GM12874 (cell line): ENCODE measurements at regions not wholly inside any gene's neighbourhood (a gene's known extent, or its start where the extent isn't known, plus 50 kb on each side); places are given as distances from the start of the nearest gene placed in this dataset.

Experiments
- TF ChIP-seq, protein P1 (sequence below): IDR thresholded peaks from 2 replicates; pipeline ENCODE4 v1.5.1; 2011; ENCODE audit warnings: low read depth, mild to moderate bottlenecking, control low read depth, low read length, moderate library complexity; ENCODE audit not compliant: insufficient read depth

DNA sequence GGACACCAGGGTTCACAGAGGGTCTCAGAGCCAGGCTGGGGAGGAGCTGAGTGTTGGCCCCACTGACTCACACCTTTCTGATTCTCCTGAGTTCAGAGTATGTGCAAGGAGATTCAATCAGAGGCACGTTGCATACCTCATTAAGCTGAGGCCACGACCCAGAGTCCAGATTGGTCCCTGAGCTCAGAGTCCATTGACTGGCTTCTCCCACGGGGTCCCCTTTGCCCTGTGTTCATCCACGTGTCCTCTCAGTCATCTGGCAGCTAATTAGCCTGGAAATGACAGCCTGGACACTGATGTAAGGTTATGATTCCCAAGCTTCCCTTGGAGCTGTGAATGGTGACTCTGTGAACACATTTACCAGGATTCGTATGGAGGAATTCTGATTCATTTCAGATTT lies 267.2 kb downstream of the SH3BP4 start:
- TF ChIP-seq, protein P1, sequence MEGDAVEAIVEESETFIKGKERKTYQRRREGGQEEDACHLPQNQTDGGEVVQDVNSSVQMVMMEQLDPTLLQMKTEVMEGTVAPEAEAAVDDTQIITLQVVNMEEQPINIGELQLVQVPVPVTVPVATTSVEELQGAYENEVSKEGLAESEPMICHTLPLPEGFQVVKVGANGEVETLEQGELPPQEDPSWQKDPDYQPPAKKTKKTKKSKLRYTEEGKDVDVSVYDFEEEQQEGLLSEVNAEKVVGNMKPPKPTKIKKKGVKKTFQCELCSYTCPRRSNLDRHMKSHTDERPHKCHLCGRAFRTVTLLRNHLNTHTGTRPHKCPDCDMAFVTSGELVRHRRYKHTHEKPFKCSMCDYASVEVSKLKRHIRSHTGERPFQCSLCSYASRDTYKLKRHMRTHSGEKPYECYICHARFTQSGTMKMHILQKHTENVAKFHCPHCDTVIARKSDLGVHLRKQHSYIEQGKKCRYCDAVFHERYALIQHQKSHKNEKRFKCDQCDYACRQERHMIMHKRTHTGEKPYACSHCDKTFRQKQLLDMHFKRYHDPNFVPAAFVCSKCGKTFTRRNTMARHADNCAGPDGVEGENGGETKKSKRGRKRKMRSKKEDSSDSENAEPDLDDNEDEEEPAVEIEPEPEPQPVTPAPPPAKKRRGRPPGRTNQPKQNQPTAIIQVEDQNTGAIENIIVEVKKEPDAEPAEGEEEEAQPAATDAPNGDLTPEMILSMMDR, result no peak

DNA sequence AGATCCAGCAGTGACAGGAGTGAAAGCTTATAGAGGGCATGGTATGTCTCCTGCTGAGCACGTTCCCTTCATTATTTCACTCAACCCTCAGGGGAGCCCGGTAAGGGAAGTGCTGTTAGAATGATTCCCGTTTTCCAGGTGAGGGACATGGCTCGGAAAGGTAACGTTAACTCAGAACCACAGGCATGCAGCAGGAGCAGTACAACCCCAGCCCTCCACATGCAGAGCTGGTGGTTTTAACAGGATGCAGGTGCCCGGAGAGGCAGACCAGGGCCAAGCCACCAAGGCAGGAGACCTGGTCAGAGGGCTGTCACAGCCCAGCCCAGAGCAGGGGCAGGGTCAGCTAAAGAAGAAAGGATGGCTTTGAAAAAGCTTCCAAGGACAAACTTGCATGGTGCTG lies 268.5 kb downstream of the SH3BP4 start:
- TF ChIP-seq, protein P1, result no peak

- TF ChIP-seq, protein P1, result no peak
Observed at GRCh38 chr2:235223011-235223410, 270.8 kb upstream of the AGAP1 start.

DNA sequence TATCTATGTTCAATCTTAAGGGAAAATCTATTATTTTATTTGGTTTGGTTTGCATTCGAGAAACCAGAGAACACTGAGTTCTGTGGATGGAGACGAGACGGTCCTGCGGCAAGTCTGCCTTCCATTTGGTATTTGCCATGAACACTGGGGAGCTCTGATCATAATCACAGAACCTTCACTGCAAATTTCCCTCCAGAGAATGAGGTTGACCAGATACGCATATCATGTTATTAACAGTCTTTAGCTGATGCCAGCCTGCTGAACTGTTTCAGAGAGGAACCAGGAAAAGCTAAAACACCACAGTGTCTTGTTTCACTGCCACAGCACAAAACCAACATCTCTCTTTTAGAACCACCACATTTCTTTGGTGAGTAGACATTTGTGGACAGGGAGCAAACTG lies 269.4 kb upstream of the AGAP1 start:
- TF ChIP-seq, protein P1, result no peak

DNA sequence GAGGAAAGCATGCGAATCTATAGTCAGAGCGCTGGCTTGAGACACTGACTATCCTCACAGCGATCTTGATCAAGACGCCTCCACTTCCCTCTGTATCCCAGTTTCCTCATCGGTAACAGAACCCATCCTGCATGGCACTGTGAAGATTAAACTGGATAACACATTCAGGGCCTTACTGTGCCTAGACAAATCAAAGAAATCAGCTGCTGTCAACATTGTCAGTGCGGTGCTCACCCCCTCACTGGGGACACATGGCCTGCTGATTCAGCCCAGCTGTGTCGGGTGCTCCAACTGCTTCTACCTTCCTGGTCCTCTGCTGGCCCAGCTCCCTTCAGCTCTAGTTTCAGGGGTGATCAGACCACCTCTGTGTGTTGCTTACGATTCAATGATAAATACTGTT lies 268.6 kb upstream of the AGAP1 start:
- TF ChIP-seq, protein P1, result no peak

- TF ChIP-seq, protein P1, result no peak
Observed at GRCh38 chr2:235227590-235227989, 266.3 kb upstream of the AGAP1 start.

DNA sequence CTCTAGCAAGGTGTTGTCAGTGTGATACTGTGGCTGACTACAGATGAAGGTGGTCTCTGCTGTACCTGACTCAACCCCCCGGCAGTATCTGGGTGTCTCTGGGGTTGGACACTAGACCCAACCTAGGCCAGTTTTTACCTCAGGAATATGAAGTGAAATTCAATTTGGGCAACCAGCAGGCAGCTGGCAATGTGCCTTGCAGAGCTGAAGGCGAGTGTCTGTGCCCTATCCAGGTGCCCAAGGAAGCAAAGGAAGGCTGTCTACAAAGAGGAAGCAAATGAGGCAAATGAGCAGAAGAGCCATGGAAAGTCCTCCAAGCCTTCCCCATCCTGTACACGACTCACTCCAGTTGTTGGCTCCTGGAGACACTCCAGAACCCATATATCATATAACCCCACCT lies 264.6 kb upstream of the AGAP1 start:
- TF ChIP-seq, protein P1, result no peak
